NCI-H2196 (cell line): ENCODE measurements at regions not wholly inside any gene's neighbourhood (a gene's known extent, or its start where the extent isn't known, plus 50 kb on each side); places are given as distances from the start of the nearest gene placed in this dataset.
"Not testable (repeated sequence)": the region's sequence is repeated elsewhere in the genome, so short reads cannot be mapped to it uniquely, and the experiment has no call there.

Experiments used
- DNase-seq: peaks from one replicate; lab custom pipeline; 2025; ENCODE audit not compliant: unreplicated experiment; lab: John Stamatoyannopoulos, UW

- DNase-seq: not testable (repeated sequence)
Observed at GRCh38 chr6:144572541-144572940, 287.4 kb downstream of the UTRN start.

DNA sequence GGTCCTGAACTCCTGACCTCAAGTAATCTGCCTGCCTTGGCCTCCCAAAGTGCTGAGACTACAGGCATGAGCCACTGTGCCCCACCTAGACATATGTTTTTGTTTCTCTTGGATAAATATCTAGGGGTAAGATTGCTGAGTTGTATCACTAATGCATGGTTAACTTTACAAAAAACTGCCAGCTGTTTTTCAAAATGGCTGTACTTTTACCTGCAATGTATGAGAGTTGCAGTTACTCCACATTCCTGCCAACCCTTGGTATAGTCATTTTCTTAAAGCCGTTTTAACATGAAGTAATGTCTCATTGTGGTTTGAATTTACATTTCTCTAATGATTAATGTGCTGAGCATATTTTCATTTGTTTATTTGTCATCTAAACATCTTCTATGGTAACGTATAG, 289.7 kb downstream of the UTRN start:
- DNase-seq: no peak

GRCh38 chr6:144575327-144575726, 290.2 kb downstream of the UTRN start:
- DNase-seq: no peak

DNA sequence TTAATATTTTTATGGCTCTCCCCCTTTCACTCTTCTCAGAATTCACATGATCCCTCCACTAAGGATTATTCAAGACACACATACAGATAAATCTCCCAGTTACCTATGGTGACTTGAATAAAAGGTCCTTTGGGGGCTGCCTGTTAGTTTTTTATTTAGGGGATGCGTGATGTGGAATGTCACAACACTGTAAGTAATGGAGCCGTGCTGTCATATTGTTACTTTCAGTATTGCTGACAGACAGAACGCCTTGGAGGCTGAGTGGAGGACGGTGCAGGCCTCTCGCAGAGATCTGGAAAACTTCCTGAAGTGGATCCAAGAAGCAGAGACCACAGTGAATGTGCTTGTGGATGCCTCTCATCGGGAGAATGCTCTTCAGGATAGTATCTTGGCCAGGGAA, 291.7 kb downstream of the UTRN start:
- no peak for DNase-seq

- no peak for DNase-seq
Observed at GRCh38 chr6:144578385-144579350, 293.5 kb downstream of the UTRN start.

DNA sequence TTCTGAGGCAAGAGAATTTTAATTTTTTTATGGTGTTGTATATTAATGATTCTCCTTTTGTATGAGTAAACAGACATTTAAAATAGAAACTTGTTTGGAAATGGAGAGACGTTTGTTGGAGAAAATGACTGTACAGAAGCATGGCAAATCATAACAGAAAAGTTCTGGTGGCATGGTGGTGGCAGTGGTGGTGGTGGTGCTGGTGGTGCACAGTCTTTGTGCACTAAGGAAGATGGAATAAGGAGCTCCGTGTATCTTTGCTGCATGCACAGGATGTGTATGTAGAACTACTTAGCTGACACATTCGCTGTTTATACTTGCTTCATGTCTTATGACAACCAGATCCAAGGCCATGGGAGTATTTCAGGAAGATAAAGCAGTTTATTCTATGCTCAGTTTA, 294.9 kb downstream of the UTRN start:
- DNase-seq: no peak

DNA sequence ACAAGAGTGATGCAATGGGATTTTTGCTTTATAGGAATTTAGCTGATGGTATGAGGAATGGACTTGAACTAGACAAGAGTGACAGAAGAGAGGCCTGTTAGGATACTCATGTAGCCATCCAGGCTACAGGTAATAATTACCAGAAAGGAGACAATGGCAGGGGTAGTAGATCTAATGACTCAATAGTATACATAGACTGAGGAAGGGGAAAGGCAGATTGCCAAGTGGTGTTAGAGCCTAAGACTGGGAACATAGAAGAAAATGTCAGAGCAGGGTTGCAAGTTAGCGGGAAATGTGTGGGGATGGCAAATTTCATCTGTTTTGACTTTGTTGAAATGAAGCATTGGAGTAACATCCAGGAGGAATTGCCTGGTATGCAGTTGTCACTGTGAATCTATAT, 295.6 kb downstream of the UTRN start:
- DNase-seq: no peak

DNA sequence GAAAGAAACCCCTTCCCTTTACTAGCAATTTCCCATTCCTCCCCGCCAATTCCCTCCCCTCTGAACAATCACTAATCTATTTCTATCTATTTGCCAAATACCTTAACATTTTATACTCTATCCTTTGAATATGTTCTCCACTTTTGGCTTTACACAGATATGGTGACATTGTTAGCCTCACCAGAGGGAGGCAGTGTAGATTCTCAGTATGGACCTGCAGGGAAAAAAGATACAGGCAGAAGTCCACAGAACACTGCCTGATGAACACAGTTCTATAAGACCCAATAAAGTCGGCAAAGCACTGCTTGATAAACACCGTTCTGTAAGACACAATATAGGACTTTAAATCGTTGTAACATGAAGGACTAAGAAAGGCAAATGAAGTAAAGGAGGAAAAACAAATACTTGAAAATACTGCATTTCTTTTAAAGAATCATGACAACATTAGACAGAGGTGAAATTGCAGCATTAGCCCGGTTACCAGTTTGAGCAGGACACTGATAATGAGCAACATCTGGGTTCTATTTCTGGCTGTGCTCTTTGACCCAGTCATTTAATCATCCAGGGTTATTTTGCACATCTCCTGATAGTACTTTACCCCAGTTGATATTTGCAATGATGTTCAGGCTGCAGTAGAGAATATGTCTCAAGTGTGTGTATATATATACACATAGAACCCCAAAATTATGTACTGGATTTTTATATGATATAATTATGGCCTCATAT, 296.8 kb downstream of the UTRN start:
- DNase-seq: peak; percentile 51

DNA sequence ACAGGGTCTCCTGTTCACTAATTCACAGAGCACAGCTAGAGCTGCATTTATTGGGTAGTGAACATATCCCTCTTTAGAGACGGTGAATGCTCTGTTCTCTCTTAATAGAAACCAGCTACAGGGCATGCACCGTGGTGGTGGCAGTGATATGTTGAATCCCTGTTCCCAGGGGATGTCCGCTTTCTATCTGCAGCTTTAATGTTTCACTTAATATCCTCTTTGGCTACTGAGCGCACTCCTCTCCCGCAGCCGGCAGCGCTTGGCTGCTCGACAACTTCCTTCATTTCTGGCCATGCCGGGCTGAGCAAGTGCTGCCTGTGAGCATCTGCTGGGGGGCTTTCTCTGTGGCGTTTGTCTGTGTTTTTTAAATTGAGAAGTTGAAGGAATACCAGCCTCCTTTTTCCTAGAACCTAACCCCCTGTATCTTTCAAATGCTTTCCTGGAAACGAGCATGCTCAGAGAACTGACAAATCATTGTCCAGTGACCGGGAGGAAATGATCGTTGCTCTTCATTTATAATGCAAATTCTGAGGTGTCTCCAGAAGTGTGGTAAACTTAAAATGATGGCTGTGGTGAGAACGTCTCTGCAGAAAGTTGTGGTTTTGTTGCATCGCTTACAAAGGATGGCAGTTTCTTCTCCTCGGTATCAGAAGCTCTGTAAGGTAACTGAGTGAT, 297.9 kb downstream of the UTRN start:
- DNase-seq: peak; percentile 20

- DNase-seq: no peak
Observed at GRCh38 chr6:144583614-144583954, 298.4 kb downstream of the UTRN start.

- peak; percentile 72 for DNase-seq
Observed at GRCh38 chr6:144585217-144585814, 300.2 kb downstream of the UTRN start.

DNA sequence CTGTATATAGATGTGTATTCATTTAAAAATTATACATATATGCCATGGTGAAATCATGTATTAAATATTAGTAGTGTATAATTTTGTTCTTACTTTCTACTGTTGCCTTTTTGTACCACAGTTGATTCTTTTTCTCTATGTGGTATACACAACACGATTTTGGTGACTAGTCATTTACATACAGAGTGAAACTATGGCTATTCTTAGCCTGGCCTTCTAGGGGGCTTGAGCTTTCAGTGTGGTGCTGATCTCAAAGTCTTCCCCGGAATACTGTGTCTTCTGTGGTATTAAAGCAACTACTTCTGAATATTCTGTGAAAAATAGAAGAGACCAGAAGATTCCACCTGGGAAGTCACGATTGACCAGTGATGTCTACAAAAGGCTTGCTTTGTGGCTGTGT, 301.9 kb downstream of the UTRN start:
- DNase-seq: no peak

GRCh38 chr6:144588697-144589325, 303.7 kb downstream of the UTRN start:
- DNase-seq: no peak

- DNase-seq: no peak
Observed at GRCh38 chr6:144590532-144590931, 305.4 kb downstream of the UTRN start.

DNA sequence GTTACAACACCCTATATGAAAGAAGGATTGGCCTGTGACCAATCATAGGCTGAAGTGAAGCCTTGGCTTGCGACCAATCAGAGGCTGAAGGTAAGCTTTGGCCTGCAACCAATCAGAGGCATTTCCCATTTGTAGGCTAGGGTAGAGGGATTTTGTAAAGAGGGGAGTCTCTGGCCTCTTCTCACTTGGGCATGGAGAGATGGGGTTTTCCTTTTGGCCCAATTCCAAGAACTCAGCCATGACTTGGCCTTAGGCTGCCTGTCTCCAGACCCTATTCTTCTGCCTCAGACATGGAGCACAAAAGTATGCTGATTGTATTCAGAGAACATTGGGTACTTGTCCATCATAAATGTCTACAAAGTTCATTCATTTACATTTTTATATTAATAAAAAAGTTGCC, 308.3 kb downstream of the UTRN start:
- no peak for DNase-seq

DNA sequence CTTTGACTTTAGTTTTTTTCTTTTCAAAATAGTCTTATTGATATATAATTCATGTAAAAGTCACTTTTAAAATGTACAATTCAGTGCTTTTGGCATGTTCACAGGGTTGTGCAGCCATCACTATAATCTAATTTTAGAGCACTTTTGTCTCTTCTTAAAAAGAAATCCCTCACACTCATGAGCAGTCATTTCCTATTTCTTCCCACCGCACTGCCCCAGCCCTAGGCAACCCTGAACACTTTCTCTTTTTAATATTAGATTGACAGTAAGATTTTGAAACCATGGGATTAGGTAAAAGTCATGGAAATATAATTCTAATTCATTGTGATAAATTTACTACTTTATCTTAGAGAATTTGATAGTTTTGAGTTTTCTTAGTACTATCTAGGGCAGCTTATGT, 309.4 kb downstream of the UTRN start:
- no peak for DNase-seq

DNA sequence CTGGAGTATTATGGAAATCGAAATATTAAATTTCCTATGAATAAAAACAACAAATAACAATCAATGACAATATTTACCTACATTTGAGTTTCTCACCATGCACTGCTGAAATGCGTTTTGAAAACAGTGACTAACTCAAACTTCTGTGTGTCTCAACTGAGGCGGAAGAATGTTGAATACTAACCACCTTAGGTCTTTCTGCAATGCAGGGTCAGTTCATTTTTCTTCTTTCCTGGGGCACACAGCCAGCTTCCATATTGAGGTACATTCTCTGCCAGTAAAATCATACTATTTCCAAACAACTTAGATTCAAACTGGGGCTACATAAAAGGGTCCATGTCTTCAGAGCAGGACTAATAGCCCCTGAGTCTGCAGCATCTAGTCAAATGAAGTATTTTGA, 310.1 kb downstream of the UTRN start:
- no peak for DNase-seq

- DNase-seq: no peak
Observed at GRCh38 chr6:144597511-144597910, 312.4 kb downstream of the UTRN start.

DNA sequence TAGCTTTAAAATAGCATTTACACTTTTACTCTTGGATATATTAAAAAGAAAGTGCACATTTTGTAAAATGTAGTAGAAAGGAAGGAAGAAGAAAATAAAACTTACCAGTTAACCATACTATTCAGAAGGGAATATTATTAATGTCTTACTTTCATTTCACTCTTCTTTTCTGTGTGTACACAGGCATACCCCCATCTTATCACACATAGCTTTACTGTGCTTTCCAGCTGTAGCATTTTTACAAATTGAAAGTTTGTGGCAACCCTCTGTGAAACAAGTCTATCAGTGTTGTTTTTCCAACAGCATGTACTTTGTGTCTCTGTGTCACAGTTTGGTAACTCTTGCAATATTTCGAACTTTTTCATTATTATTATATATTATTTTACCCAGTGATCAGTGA, 314.5 kb downstream of the UTRN start:
- no peak for DNase-seq

GRCh38 chr6:144601221-144601620, 316.1 kb downstream of the UTRN start:
- no peak for DNase-seq
